NCI-H1105 (cell line): ENCODE measurements at regions not wholly inside any gene's neighbourhood (a gene's known extent, or its start where the extent isn't known, plus 50 kb on each side); places are given as distances from the start of the nearest gene placed in this dataset.

Experiments used
- DNase-seq: peaks from one replicate; lab custom pipeline; 2025; lab: John Stamatoyannopoulos, UW

DNA sequence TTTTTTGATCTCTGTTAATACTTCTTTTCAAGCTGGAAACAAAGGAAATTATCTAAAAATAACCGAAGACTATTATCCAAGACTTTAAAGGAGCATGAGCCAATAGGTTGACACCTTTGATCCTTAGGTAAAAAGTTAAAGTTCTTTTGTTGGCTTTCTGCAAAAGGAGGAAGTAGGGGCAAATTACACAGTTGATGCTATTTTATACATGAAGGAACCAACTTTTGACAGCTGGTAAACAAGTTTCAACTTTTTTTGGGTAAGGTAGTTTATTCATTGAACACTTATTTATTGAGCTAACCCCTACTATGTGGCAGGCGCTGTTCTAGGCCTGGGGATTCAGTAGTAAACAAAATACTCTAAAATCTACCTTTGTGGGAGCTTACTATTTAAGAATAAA is 66.6 kb upstream of the ZEB2 start:
- DNase-seq: no peak

DNA sequence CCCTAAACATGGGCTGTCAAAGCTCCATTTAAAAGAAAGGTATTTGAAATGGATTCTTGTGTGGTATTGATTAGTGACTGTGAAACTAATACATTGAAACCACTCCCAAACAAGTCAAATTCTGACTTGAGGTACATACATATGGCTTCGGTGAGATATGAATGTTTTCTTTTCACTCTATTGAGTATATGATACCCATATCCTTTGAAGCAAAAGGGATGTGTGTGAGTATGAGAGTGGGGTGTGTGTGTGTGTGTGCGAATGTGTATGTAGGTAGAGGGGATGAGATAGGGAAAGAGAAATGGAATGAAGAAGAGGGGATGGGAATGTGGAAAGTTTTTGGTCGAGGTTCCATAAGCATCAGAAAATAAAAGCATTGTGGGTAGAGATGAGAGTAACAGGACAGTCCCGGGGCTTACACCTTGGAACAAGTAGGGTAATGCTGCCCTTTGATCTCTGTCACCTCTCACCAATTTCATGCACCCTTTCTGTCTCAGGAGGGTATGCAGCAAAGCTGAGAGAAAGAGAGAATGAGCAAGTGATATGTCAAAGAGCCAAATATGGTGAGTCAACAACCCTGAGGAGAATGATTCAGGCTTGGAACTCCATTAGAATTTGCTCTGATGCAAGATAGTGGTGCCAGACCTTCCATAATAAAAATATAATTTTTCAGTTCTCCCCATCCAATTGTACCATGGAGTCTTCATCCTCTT is 64.0 kb upstream of the ZEB2 start:
- DNase-seq: no peak

DNA sequence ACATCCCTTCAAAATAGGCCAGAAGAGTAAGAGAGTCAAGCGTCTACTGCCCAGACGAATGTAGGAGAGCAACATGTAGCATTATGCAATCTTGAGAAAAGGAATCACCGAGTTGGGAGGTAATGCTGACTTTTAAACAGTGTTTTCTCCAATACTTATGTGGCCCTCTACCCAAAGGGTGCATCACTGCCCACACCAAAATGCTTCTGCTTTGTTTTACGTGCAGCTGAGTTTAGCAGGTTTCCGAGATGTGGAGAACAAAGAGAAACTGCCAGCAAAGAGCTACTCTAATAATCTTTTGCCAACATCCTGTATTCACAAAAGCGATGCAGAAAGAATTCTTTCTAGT is 63.4 kb upstream of the ZEB2 start:
- no peak for DNase-seq

DNA sequence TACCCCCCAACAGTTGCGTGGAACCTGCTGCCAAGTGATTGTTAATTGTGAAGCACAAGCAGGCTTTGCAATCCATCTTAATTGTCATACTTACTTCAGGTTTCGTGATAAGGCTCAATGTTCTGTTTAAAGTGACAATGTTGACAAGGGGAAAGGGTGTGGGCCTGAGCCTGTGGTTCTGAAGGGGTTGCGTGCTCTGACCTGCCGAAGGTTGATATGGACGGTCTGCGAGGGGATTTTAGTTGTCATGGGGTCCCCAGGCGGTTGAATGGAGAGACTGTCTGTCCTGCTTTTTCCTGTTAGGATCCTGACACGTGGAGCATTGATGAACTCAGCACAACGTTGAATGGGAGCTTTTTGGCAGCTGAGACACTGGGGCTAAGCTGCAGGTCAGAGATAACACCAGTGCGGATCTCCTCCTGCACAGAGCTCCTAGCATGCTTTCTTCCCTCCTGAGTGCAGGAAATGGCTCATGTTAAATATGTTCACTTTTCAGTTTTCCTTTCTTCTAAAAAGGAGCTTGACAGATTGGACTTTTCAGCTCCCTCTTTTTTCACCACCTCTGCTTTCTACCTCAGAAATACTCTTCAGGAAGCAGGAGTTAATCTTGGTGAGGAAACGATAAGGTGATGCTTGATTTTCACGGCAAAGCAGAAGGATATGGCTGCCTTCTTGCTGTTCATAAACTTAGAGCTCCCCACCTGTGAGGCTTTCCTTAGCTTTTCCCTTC is 62.9 kb upstream of the ZEB2 start:
- DNase-seq: no peak

DNA sequence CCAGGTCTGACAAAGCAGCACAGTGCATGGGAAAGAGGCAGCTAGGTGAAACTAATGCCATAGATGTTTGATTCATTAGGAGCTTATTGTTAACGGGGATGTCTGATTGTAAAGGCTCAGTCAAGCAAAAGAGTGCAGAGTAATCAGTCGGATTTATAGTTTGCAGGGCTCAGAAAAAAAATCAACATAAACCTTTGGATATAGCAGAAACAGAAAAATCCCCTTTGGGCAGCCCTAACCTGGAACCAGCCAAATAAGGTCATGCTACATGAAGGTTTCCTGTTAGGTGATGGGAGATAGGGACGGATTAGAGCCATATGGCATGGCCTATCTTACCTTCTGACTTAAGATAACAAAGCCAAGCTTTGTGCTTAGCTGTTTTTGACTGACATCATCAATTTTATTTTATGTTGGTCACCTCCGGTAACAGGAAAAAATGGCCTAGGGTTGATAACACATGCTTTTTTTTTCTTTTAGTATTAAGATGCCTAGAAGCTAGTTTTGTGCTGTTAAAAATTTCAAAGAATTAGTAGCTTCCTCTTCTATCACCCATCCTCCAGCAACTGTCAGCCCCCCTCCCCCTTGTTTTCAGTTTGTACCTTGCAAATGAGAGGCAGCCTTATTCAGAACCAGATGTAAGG is 60.7 kb upstream of the ZEB2 start:
- no peak for DNase-seq

DNA sequence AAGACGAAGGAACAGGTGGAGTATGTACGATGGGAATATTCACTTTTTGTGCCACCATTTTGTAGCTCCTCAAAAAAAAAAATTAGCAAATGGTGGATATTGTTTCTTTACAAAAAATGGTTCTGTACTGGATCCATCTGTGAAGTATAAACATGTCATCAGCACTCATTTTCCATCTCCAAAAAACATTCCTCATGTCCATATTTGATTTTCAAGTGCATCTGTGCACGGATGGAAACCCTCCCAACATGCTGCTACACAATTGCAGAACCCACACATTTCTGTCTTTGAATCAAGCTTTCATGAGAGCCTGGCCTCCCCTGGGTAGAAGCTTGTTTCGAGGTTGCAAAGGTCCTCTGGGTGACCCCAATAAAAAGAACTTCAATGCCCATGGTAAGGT is 59.6 kb upstream of the ZEB2 start:
- no peak for DNase-seq

DNA sequence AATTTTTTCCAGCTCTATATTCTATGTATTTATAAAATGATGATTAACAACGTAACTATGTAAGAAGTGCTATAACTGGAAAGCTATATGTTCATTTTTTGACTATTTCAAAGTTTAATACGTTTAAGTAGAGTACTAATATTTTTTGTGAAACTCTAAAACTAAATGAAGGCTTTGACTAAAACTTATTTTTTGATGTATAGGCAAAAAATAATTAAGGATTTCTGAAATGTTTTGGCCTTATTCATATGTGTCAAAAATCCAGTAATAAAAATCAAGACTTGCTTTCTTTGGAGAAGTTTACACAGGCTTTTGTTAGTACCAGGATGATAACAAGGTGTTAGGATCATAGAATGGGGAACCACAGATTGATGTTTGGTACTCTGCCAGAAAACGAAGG is 58.2 kb upstream of the ZEB2 start:
- DNase-seq: no peak

DNA sequence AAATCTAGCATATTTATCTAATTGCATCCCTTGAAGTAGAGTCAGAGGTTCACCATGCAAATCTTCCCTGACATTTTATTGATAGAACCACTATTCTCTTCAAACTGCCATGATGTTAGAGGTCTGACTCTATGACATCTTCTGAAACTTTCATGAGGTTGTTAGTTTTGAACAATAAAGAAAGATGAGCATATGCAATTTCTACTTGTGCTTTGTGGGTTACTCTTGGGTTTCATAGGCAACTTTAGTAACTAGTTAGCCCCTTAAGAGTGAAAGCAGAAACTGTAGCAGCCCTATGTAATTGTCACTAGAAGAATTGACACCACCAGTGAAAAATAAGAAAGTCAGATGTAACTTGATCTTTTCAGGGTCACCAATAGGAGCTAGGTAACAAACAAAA is 53.1 kb upstream of the ZEB2 start:
- no peak for DNase-seq

DNA sequence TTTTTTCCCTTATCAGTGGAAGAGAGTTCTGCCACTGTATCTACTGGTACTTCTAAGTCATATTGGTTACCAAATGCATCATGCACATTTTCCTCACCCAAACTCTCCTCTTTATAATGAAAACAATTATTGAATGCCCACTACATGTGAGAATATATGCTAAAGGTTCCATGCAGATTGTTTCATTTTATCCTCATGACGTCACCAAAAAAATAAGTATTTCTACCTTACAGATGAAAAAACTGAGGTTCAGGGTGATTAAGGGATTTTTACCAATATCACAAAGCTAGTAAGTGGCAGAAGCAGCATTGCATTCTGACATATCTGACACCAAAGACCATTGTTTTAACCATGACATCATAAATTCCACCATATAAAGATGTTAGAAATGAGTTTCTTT is 51.9 kb upstream of the ZEB2 start:
- no peak for DNase-seq

DNA sequence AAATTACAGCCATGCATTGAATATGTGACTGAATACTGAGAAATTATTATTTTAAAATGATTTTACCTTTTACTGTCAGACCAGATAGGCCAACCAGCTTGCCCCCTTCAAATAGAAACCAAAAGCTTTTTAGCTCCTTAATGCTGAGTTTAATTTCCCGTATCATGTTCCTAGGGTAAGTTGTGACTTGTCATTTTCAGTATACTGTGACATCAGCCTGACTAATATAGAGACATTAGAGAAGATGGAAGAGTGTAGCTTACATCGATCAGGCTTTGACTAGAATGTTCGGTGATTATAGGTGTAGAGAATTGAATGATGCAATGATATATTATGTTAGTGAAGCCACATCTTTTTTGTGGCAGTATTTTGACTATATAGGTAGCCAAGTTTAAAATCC is 50.6 kb upstream of the ZEB2 start:
- DNase-seq: no peak
